Skeletal muscle satellite cell (primary cell): ENCODE measurements at regions not wholly inside any gene's neighbourhood (a gene's known extent, or its start where the extent isn't known, plus 50 kb on each side); places are given as distances from the start of the nearest gene placed in this dataset.

ENCODE experiments used
- H3K27me3 ChIP-seq: 2 replicates; pipeline ENCODE4 v1.7.0; 2013; ENCODE audit warnings: low read length; ENCODE audit not compliant: control insufficient read depth, insufficient read depth
- H3K36me3 ChIP-seq: 2 replicates; pipeline ENCODE4 v1.7.0; 2013; ENCODE audit warnings: mild to moderate bottlenecking, control low read depth, low read length; ENCODE audit not compliant: insufficient read depth
- H3K4me1 ChIP-seq: 2 replicates; pipeline ENCODE4 v1.7.0; 2013; ENCODE audit warnings: low read length; ENCODE audit not compliant: control insufficient read depth, insufficient read depth
- H3K4me2 ChIP-seq: 2 replicates; pipeline ENCODE4 v1.7.0; 2013; ENCODE audit warnings: mild to moderate bottlenecking, low read length
- H3K4me3 ChIP-seq: 2 replicates; pipeline ENCODE4 v1.7.0; 2013; ENCODE audit warnings: low read length
- H3K9ac ChIP-seq: 2 replicates; pipeline ENCODE4 v1.7.0; 2013; ENCODE audit warnings: mild to moderate bottlenecking, low read depth, low read length, moderate library complexity
- H3K9me3 ChIP-seq: replicated peaks from 2 replicates; pipeline ENCODE4 v1.7.0; 2013; ENCODE audit warnings: mild to moderate bottlenecking, control low read depth, low read length

DNA sequence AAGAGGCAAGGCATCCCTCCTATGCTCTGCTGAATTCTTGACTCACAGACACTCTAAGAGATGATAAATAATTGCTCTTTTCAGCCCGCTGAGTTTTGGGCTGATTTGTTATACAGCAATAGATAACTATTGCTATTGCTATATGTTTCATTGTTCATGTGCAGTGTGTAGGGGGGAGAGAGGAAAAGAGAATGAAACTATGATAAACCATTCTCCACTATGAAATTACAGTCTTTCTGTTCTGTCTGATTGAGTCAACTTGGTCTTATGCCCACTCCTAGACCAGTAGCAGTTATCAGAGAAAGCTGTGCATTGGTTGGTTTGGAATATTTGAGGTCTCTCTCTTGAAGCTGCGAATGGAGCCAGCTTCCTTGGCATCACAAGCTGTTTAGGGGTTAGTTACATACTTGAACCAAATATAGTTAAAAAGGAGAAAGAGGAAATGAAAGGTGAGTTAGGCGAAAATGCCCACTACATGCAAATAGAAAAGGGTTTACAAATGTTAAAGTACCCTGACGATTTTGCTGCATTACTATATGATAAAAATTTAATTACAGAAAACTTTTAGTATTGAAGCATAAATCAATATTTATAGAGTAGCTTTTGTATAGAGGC is 136.3 kb upstream of the ACTBL2 start:
- Histone ChIP-seq H3K4me2 (no peak overlapping the region), H3K9ac (no peak overlapping the region)

DNA sequence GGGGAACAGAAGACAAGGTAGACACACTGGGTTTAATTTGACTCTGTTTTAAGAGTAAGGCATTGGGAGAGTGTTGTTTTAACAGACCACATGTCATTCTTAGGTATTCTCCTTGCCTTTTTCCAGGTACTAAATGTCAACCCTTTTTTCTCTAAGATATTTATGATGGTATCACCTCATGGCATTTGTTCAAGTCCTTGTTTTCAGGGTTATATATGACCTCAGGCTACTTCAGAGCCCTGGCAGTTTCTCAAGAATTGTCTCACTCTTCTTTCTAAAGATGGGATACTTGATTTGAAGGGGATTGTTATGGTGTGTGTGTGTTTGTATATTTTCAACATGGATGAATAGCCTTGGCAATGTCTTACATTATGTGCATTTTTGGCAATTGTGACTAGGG is 131.1 kb upstream of the ACTBL2 start:
- H3K9ac ChIP-seq, result no peak overlapping the region
- H3K36me3 ChIP-seq, result no peaks in the 10 kb centered on the region
- H3K4me3 ChIP-seq, result no peak overlapping the region
- no peaks in the 10 kb centered on the region for H3K27me3 ChIP-seq
- H3K4me1 ChIP-seq, result no peaks in the 10 kb centered on the region
- H3K4me2 ChIP-seq, result no peak overlapping the region
- H3K9me3 ChIP-seq, result no peaks in the 10 kb centered on the region

More for the DNA sequence above, 136.3 kb upstream of the ACTBL2 start:
- no peaks in the 10 kb centered on the region for H3K9me3 ChIP-seq
- no peaks in the 10 kb centered on the region for H3K4me1 ChIP-seq
- H3K4me3 ChIP-seq, result no peak overlapping the region
- H3K27me3 ChIP-seq, result no peaks in the 10 kb centered on the region
- H3K36me3 ChIP-seq, result no peaks in the 10 kb centered on the region

GRCh38 chr5:57611177-57611576 is 128.6 kb upstream of the ACTBL2 start:
- H3K4me2 ChIP-seq, result no peak overlapping the region
- no peak overlapping the region for H3K9ac ChIP-seq
- H3K27me3 ChIP-seq, result no peaks in the 10 kb centered on the region
- H3K4me3 ChIP-seq, result no peak overlapping the region
- H3K4me1 ChIP-seq, result no peaks in the 10 kb centered on the region
- H3K9me3 ChIP-seq, result no peaks in the 10 kb centered on the region
- H3K36me3 ChIP-seq, result no peaks in the 10 kb centered on the region

- Histone ChIP-seq H3K9ac (no peak overlapping the region), H3K36me3 (no peaks in the 10 kb centered on the region)
Observed at GRCh38 chr5:57608542-57608941, 125.9 kb upstream of the ACTBL2 start.

GRCh38 chr5:57601996-57602395 is 119.4 kb upstream of the ACTBL2 start:
- H3K27me3 ChIP-seq, result no peaks in the 10 kb centered on the region
- H3K9me3 ChIP-seq, result no peaks in the 10 kb centered on the region
- H3K36me3 ChIP-seq, result no peaks in the 10 kb centered on the region
- H3K4me1 ChIP-seq, result peaks cover 14% of the 10 kb centered on the region
- H3K9ac ChIP-seq, result no peak overlapping the region
- H3K4me2 ChIP-seq, result no peak overlapping the region
- no peak overlapping the region for H3K4me3 ChIP-seq

More at GRCh38 chr5:57608542-57608941, 125.9 kb upstream of the ACTBL2 start:
- no peaks in the 10 kb centered on the region for H3K4me1 ChIP-seq
- no peak overlapping the region for H3K4me3 ChIP-seq
- no peak overlapping the region for H3K4me2 ChIP-seq
- H3K9me3 ChIP-seq, result no peaks in the 10 kb centered on the region
- H3K27me3 ChIP-seq, result no peaks in the 10 kb centered on the region

- no peaks in the 10 kb centered on the region for H3K27me3 ChIP-seq
- H3K4me3 ChIP-seq, result peak overlapping the region; percentile 17
- peaks cover 14% of the 10 kb centered on the region for H3K4me1 ChIP-seq
- H3K4me2 ChIP-seq, result peak overlapping the region; percentile 33
- H3K36me3 ChIP-seq, result no peaks in the 10 kb centered on the region
- no peaks in the 10 kb centered on the region for H3K9me3 ChIP-seq
- H3K9ac ChIP-seq, result no peak overlapping the region
Observed at GRCh38 chr5:57600321-57600720, 117.7 kb upstream of the ACTBL2 start.

DNA sequence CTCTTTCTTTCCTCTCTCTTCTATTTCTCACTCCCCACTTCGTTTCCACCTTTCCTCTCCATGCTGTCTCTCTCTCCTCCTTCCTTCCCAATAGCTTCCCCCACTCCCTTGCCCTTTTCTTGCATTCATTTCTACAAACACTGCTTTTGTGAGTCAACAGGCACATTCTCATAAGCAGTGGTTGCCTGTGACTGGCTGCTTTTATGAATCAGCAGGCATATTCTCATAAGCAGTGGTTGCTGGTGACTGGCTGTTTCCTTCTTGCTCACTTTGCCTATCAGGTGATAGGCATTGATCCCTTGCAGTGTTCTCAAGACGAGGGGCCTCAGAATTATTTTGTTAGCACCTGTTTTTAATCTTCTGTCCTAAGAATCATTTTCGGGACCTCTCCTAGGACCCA is 116.1 kb upstream of the ACTBL2 start:
- no peaks in the 10 kb centered on the region for H3K9me3 ChIP-seq
- no peak overlapping the region for H3K4me3 ChIP-seq
- H3K4me1 ChIP-seq, result peaks cover 14% of the 10 kb centered on the region
- H3K27me3 ChIP-seq, result no peaks in the 10 kb centered on the region
- no peak overlapping the region for H3K9ac ChIP-seq
- no peak overlapping the region for H3K4me2 ChIP-seq
- no peaks in the 10 kb centered on the region for H3K36me3 ChIP-seq

- Histone ChIP-seq H3K4me1 (peaks cover 14% of the 10 kb centered on the region), H3K9ac (no peak overlapping the region), H3K4me2 (no peak overlapping the region), H3K9me3 (no peaks in the 10 kb centered on the region), H3K27me3 (no peaks in the 10 kb centered on the region), H3K36me3 (no peaks in the 10 kb centered on the region), H3K4me3 (no peak overlapping the region)
Observed at GRCh38 chr5:57598097-57598496, 115.5 kb upstream of the ACTBL2 start.

- Histone ChIP-seq H3K4me2 (no peak overlapping the region), H3K9ac (no peak overlapping the region), H3K9me3 (no peaks in the 10 kb centered on the region), H3K27me3 (no peaks in the 10 kb centered on the region), H3K4me1 (peaks cover 12% of the 10 kb centered on the region), H3K36me3 (no peaks in the 10 kb centered on the region), H3K4me3 (no peak overlapping the region)
Observed at GRCh38 chr5:57595523-57595991, 112.9 kb upstream of the ACTBL2 start.

GRCh38 chr5:57594436-57594835 is 111.8 kb upstream of the ACTBL2 start:
- no peaks in the 10 kb centered on the region for H3K36me3 ChIP-seq
- no peaks in the 10 kb centered on the region for H3K9me3 ChIP-seq
- H3K9ac ChIP-seq, result no peak overlapping the region
- H3K4me3 ChIP-seq, result no peak overlapping the region
- peaks cover 3% of the 10 kb centered on the region for H3K4me1 ChIP-seq
- H3K27me3 ChIP-seq, result no peaks in the 10 kb centered on the region
- H3K4me2 ChIP-seq, result no peak overlapping the region

DNA sequence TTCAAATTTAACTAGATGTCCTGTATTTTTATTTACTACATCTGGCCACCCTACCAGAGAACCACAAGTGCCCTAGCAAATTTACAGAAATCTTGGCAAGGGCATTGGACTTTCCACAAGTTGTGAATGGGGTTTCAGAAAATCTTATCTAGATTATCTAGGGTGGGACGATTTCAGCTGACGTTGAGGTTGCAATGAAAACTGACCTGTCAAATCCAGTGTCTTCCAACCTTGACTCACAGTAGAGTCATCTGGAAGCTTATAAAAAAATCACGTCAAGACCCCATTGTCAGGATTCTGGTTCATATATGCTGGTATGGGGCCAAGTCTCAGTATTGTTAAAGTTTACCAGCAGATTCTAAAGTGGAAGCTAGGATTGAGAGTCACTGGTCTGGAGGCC is 109.6 kb upstream of the ACTBL2 start:
- Histone ChIP-seq H3K9ac (no peak overlapping the region), H3K4me3 (no peak overlapping the region), H3K9me3 (no peaks in the 10 kb centered on the region), H3K36me3 (no peaks in the 10 kb centered on the region), H3K4me1 (no peaks in the 10 kb centered on the region), H3K4me2 (no peak overlapping the region), H3K27me3 (no peaks in the 10 kb centered on the region)

GRCh38 chr5:57586649-57587048 is 104.0 kb upstream of the ACTBL2 start:
- Histone ChIP-seq H3K4me2 (no peak overlapping the region), H3K4me3 (no peak overlapping the region), H3K4me1 (no peaks in the 10 kb centered on the region), H3K27me3 (no peaks in the 10 kb centered on the region), H3K36me3 (no peaks in the 10 kb centered on the region), H3K9ac (no peak overlapping the region), H3K9me3 (no peaks in the 10 kb centered on the region)
